OCI-LY3 (cell line): ENCODE measurements at regions not wholly inside any gene's neighbourhood (a gene's known extent, or its start where the extent isn't known, plus 50 kb on each side); places are given as distances from the start of the nearest gene placed in this dataset.

Experiments used
- CTCF ChIP-seq: fragments of 200-600, 300-600 bp; sonication (generic); IDR thresholded peaks from 2 replicates; pipeline ENCODE4 v1.5.1; 2014; ENCODE audit warnings: antibody characterized with exemption, low read length, low read depth
- EZH2phosphoT487 ChIP-seq: fragments of 200-600 bp; shearing (Covaris generic); IDR thresholded peaks from 2 replicates; pipeline ENCODE4 v1.6.1; 2018; ENCODE audit warnings: antibody characterized with exemption, mixed run types, low read depth

DNA sequence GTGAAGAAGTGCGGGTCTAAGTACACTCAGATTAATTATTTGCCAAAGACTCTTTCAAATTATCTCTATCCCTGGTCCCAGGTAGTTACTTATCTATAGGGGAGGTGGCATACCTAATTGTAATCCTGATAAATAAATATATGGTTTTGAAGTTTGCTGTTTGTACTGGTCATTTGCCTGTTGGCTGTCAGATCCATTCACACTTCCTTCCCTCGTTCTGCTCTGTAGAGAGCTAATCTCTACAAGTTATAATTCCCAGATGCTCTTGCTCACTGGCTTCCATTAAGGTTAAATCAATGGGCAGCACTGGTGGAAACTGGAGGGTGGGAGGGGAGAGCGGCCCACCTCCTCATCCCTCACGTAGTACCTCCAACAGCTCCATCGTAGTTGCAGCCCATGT is 447.1 kb downstream of the TXNL1 start:
- TF ChIP-seq CTCF (no peak), EZH2phosphoT487 (no peak)
